Fibroblast of mammary gland (primary cell): ENCODE measurements at regions not wholly inside any gene's neighbourhood (a gene's known extent, or its start where the extent isn't known, plus 50 kb on each side); places are given as distances from the start of the nearest gene placed in this dataset.

ENCODE experiments used
- DNase-seq: peaks from one replicate; pipeline ENCODE4 v3.0.0-alpha.2; 2010; ENCODE audit warnings: low read depth
- H3K4me3 ChIP-seq: 2 replicates; pipeline ENCODE4 v1.5.1; 2011; ENCODE audit warnings: low read depth, mild to moderate bottlenecking, low read length, moderate library complexity; ENCODE audit not compliant: control insufficient read depth
- TF ChIP-seq, protein P1 (sequence below): conservative IDR thresholded peaks from 2 replicates; pipeline ENCODE4 v1.5.1; 2011; ENCODE audit warnings: low read depth, low read length, inconsistent platforms; ENCODE audit not compliant: control insufficient read depth, insufficient read depth

GRCh38 chr1:90612033-90612432 is 105.1 kb downstream of the BARHL2 start:
- TF ChIP-seq, protein P1, sequence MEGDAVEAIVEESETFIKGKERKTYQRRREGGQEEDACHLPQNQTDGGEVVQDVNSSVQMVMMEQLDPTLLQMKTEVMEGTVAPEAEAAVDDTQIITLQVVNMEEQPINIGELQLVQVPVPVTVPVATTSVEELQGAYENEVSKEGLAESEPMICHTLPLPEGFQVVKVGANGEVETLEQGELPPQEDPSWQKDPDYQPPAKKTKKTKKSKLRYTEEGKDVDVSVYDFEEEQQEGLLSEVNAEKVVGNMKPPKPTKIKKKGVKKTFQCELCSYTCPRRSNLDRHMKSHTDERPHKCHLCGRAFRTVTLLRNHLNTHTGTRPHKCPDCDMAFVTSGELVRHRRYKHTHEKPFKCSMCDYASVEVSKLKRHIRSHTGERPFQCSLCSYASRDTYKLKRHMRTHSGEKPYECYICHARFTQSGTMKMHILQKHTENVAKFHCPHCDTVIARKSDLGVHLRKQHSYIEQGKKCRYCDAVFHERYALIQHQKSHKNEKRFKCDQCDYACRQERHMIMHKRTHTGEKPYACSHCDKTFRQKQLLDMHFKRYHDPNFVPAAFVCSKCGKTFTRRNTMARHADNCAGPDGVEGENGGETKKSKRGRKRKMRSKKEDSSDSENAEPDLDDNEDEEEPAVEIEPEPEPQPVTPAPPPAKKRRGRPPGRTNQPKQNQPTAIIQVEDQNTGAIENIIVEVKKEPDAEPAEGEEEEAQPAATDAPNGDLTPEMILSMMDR, result no peak
- no peak overlapping the region for H3K4me3 ChIP-seq
- no peak for DNase-seq

DNA sequence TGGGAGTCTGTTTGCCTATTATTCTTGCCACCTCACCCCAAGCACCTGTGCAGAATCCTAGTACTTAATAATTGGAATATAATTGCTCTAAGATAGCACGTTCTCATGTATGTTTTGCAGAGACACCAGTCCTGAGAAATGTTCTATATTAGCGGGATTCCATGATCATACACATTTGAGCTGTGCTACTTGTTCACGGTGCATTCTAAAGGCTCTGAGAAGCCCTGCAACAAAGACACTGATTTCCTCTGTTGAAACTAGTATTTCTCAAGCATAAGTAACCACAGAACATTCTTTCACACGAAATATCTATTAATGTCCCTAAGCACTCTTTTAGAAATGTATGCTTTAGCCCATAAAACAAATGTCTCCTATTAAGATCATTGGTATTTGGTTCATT is 109.4 kb downstream of the BARHL2 start:
- no peak for DNase-seq
- TF ChIP-seq, protein P1, result no peak

DNA sequence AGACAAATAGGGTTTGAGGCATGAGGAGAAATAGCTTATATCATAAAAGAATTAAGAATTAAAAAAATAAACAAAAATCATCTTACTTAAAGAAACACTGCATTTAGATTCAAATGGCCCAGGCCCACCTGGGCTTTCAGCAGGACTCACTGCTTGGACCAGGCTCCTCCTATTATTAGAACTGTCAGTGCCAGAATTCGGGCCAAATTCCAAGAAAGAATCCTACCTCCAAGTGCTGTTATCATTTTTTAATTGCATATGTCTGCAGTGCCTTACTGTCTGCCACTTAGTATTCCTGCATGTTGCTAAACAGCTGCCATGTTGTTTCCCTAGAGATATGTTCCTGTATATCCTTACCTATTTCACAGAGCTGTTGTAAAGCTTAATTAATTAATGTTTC is 112.0 kb downstream of the BARHL2 start:
- no peak overlapping the region for H3K4me3 ChIP-seq
- DNase-seq, result no peak
- TF ChIP-seq, protein P1, result no peak

More for the DNA sequence above, 109.4 kb downstream of the BARHL2 start:
- H3K4me3 ChIP-seq, result no peak overlapping the region

DNA sequence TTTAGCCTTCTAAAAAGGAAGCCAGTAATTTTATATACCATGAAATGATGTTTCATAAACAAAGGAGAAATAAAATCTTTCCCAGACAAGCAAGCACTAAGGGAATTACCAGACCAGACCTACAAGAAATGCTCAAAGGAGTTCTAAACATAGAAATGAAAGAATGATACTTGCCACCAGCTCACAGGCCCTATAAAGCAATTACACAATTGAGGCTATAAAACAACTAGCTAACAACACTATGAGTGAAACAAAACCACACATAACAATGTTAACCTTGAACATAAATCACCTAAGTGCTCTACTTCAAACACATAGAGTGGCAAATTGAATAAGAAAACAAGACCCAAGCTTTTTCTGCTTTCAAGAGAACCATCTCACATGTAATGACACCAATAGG is 123.8 kb downstream of the BARHL2 start:
- H3K4me3 ChIP-seq, result no peak overlapping the region
- no peak for DNase-seq
- TF ChIP-seq, protein P1, result no peak

- no peak for DNase-seq
- TF ChIP-seq, protein P1, result no peak
- no peak overlapping the region for H3K4me3 ChIP-seq
Measured at GRCh38 chr1:90591970-90592356, 125.1 kb downstream of the BARHL2 start.

GRCh38 chr1:90591355-90591969 is 125.6 kb downstream of the BARHL2 start:
- H3K4me3 ChIP-seq, result no peak overlapping the region
- TF ChIP-seq, protein P1, result no peak
- DNase-seq, result no peak

- DNase-seq, result no peak
- H3K4me3 ChIP-seq, result no peak overlapping the region
- TF ChIP-seq, protein P1, result no peak
Measured at GRCh38 chr1:90580176-90580575, 136.9 kb downstream of the BARHL2 start.
